NCI-H345 treated with DMSO at 0.1 percent for 48 hours (cell line): ENCODE measurements at regions not wholly inside any gene's neighbourhood (a gene's known extent, or its start where the extent isn't known, plus 50 kb on each side); places are given as distances from the start of the nearest gene placed in this dataset.

Source experiments
- DNase-seq: peaks from one replicate; lab custom pipeline; 2025; ENCODE audit not compliant: unreplicated experiment; lab: John Stamatoyannopoulos, UW

- no peak for DNase-seq
Observed at GRCh38 chr4:54543088-54543795, 114.5 kb upstream of the KIT start.

- no peak for DNase-seq
Observed at GRCh38 chr4:54545663-54546424, 111.9 kb upstream of the KIT start.

GRCh38 chr4:54547299-54548097 is 110.3 kb upstream of the KIT start:
- DNase-seq: peak; percentile 9

- DNase-seq: no peak
Observed at GRCh38 chr4:54548098-54548620, 109.6 kb upstream of the KIT start.

- DNase-seq: no peak
Observed at GRCh38 chr4:54548831-54549460, 108.8 kb upstream of the KIT start.

GRCh38 chr4:54550395-54551171 is 107.2 kb upstream of the KIT start:
- DNase-seq: no peak

GRCh38 chr4:54553001-54553400 is 104.8 kb upstream of the KIT start:
- no peak for DNase-seq

GRCh38 chr4:54554339-54554990 is 103.3 kb upstream of the KIT start:
- no peak for DNase-seq

GRCh38 chr4:54556051-54556450 is 101.7 kb upstream of the KIT start:
- DNase-seq: no peak

- no peak for DNase-seq
Observed at GRCh38 chr4:54556587-54556986, 101.2 kb upstream of the KIT start.

- no peak for DNase-seq
Observed at GRCh38 chr4:54558889-54559677, 98.7 kb upstream of the KIT start.

- DNase-seq: no peak
Observed at GRCh38 chr4:54560513-54560912, 97.2 kb upstream of the KIT start.

GRCh38 chr4:54561940-54562339 is 95.8 kb upstream of the KIT start:
- no peak for DNase-seq

GRCh38 chr4:54566608-54567007 is 91.1 kb upstream of the KIT start:
- peak; percentile 36 for DNase-seq

GRCh38 chr4:54567327-54567726 is 90.4 kb upstream of the KIT start:
- DNase-seq: no peak

GRCh38 chr4:54568184-54568583 is 89.6 kb upstream of the KIT start:
- DNase-seq: no peak

GRCh38 chr4:54570822-54571221 is 86.9 kb upstream of the KIT start:
- DNase-seq: no peak

GRCh38 chr4:54571293-54572151 is 86.2 kb upstream of the KIT start:
- no peak for DNase-seq
